Endothelial cell of umbilical vein (primary cell): ENCODE measurements at regions not wholly inside any gene's neighbourhood (a gene's known extent, or its start where the extent isn't known, plus 50 kb on each side); places are given as distances from the start of the nearest gene placed in this dataset.

ENCODE experiments used
- BruUV-seq: library from RNA; stranded (reverse); fragments of 400-500 nt; replicated peaks from 2 replicates; lab custom pipeline; 2021; lab: Mats Ljungman, UMichigan
- CTCF ChIA-PET: fragments of 300-600, 350-600 bp; sonication (Branson Sonifier 250); formaldehyde crosslinking; loops from one replicate; lab custom pipeline; 2021; ENCODE audit warnings: antibody characterized with exemption, inconsistent platforms; lab: Charles Lee
- POLR2A ChIA-PET: fragments of 300-600, 350-600 bp; sonication (Branson Sonifier 250); formaldehyde crosslinking; loops from one replicate; lab custom pipeline; 2021; ENCODE audit warnings: antibody characterized with exemption, inconsistent platforms; lab: Charles Lee
- DNase-seq: peaks from one replicate; pipeline ENCODE4 v3.0.0-alpha.2; 2011; ENCODE audit warnings: low read depth, low spot score
- FAIRE-seq: peaks from 2 replicates; lab custom pipeline; 2011; peaks lifted over from hg19 to GRCh38; lab: Jason Lieb, UNC
- H2AFZ ChIP-seq: 2 replicates; pipeline ENCODE4 v1.6.0; 2012; ENCODE audit warnings: low read depth, low read length, control low read depth, inconsistent platforms
- H3K27ac ChIP-seq: 2 replicates; pipeline ENCODE4 v1.5.1; 2011; ENCODE audit warnings: low read depth, mild to moderate bottlenecking, control low read depth, low read length, moderate library complexity; ENCODE audit not compliant: insufficient read depth
- H3K27me3 ChIP-seq, 2 experiments: 2 replicates each; pipeline versions ENCODE4 v1.6.0 to v1.6.1; 2011; ENCODE audit warnings: low read length in 2 of 2, mixed read lengths in 1 of 2; ENCODE audit not compliant: control insufficient read depth in 2 of 2, insufficient read depth in 2 of 2
- H3K36me3 ChIP-seq, 2 experiments: 2 replicates in 1 of 2; 3 replicates in 1 of 2; pipeline ENCODE4 v1.5.1; 2011; ENCODE audit warnings: low read length in 2 of 2, mild to moderate bottlenecking in 1 of 2, moderate library complexity in 1 of 2; ENCODE audit not compliant: control insufficient read depth in 2 of 2, insufficient read depth in 2 of 2; ENCODE audit errors: extremely low read depth in 1 of 2
- H3K4me1 ChIP-seq: 3 replicates; pipeline ENCODE4 v1.5.1; 2011; ENCODE audit warnings: mild to moderate bottlenecking, low read length; ENCODE audit not compliant: control insufficient read depth, insufficient read depth; ENCODE audit errors: extremely low read depth
- H3K4me2 ChIP-seq: 2 replicates; pipeline ENCODE4 v1.6.1; 2011; ENCODE audit warnings: low read length, control low read depth, mixed read lengths; ENCODE audit not compliant: insufficient read depth
- H3K4me3 ChIP-seq, 3 experiments: fragments of 200-600 bp in 1 of 3; sonication (generic), shearing (Covaris generic) in 1 of 3; replicated peaks in 1 of 3; 2 replicates each; pipeline ENCODE4 v1.5.1; 2011 to 2016; ENCODE audit warnings: control low read depth in 3 of 3, low read length in 3 of 3, mild to moderate bottlenecking in 2 of 3, inconsistent platforms in 1 of 3, low read depth in 1 of 3, moderate library complexity in 1 of 3; ENCODE audit not compliant: insufficient read depth in 1 of 3
- H3K79me2 ChIP-seq: 2 replicates; pipeline ENCODE4 v1.6.0; 2012; ENCODE audit warnings: low read length, inconsistent platforms; ENCODE audit not compliant: control insufficient read depth, insufficient read depth
- H3K9ac ChIP-seq: replicated peaks from 2 replicates; pipeline ENCODE3; 2011; ENCODE audit warnings: low read length, control low read depth; ENCODE audit not compliant: insufficient read depth; ENCODE audit errors: extremely low read depth
- H3K9me1 ChIP-seq: replicated peaks from 3 replicates; pipeline ENCODE4 v1.6.0; 2011; ENCODE audit warnings: mild to moderate bottlenecking, low read length; ENCODE audit not compliant: control insufficient read depth, insufficient read depth; ENCODE audit errors: extremely low read depth
- H3K9me3 ChIP-seq: replicated peaks from 2 replicates; pipeline ENCODE4 v1.5.1; 2012; ENCODE audit warnings: low read length, inconsistent platforms; ENCODE audit not compliant: control insufficient read depth, insufficient read depth
- H4K20me1 ChIP-seq: replicated peaks from 2 replicates; pipeline ENCODE3; 2011; ENCODE audit warnings: mild to moderate bottlenecking, low read length; ENCODE audit not compliant: control insufficient read depth, insufficient read depth; ENCODE audit errors: extremely low read depth
- CTCF ChIP-seq, 2 donors: IDR thresholded peaks; 1 replicate in 1 of 2; 2 replicates in 1 of 2; pipeline ENCODE4 v1.5.1; 2011; ENCODE audit warnings: low read length in 2 of 2, mild to moderate bottlenecking in 2 of 2, moderate library complexity in 2 of 2, control low read depth in 1 of 2, inconsistent platforms in 1 of 2, low read depth in 1 of 2; ENCODE audit not compliant: insufficient read depth in 1 of 2; ENCODE audit errors: extremely low read depth in 1 of 2
- EZH2 ChIP-seq: IDR thresholded peaks from 2 replicates; pipeline ENCODE4 v1.6.1; 2012; ENCODE audit warnings: borderline replicate concordance, low read depth, mild to moderate bottlenecking, moderate library complexity, low read length, inconsistent platforms; ENCODE audit not compliant: severe bottlenecking
- FOS ChIP-seq: IDR thresholded peaks from 2 replicates; pipeline ENCODE4 v1.6.1; 2011; ENCODE audit warnings: mild to moderate bottlenecking, low read length, moderate library complexity, borderline replicate concordance; ENCODE audit not compliant: insufficient read depth
- GATA2 ChIP-seq: IDR thresholded peaks from 2 replicates; pipeline ENCODE4 v1.7.0; 2011; ENCODE audit warnings: low read depth, mild to moderate bottlenecking, moderate library complexity, mixed read lengths, low read length; ENCODE audit not compliant: insufficient read length, insufficient read depth
- MAX ChIP-seq: IDR thresholded peaks from 2 replicates; pipeline ENCODE4 v1.6.1; 2011; ENCODE audit not compliant: insufficient read depth, insufficient read length
- POLR2AphosphoS5 ChIP-seq: IDR thresholded peaks from 2 replicates; pipeline ENCODE4 v1.6.1; 2012; ENCODE audit warnings: low read depth, mild to moderate bottlenecking, control low read depth, low read length, moderate library complexity; ENCODE audit not compliant: insufficient read depth
- dilution Hi-C: fragments of 300-500 bp; cut with MboI; formaldehyde crosslinking; loops from one replicate; pipeline ENCODE4 v1.15.0; 2019; ENCODE audit warnings: low sequenced_read_pairs; ENCODE audit not compliant: extremely low pct_ligation_motif_present
- intact Hi-C: fragments of 100-400 bp; cut with micrococcal nuclease; formaldehyde crosslinking; loops from one replicate; pipeline ENCODE4 v1.10.0; 2022

- ChIA-PET POLR2A (no interaction called here), CTCF (no interaction called here)
- no peak for TF ChIP-seq POLR2AphosphoS5
- no peak for TF ChIP-seq FOS
- no peak for TF ChIP-seq GATA2
- TF ChIP-seq EZH2, result no peak
- TF ChIP-seq CTCF (IDR thresholded peaks at IDR 0.05; ENCODE audit: extremely low read depth in 1 of 2, insufficient read depth in 1 of 2, low read depth in 1 of 2, low read length in 2 of 2), result no peak
- no peak for TF ChIP-seq MAX
- H3K4me1 ChIP-seq, result no peaks in the 10 kb centered on the region
- H3K4me2 ChIP-seq, result no peak overlapping the region
- DNase-seq (no peak), FAIRE-seq (no peak)
- H3K4me3 ChIP-seq, result no peak overlapping the region
- H3K9me1 ChIP-seq, result no peaks in the 10 kb centered on the region
- no peaks in the 10 kb centered on the region for H3K79me2 ChIP-seq
- H3K9ac ChIP-seq, result no peak overlapping the region
- BruUV-seq, result no TSS peak
- intact Hi-C loops, result no loop called here
- H3K27me3 ChIP-seq, result no peaks in the 10 kb centered on the region
- dilution Hi-C loops, result no loop called here
- H3K9me3 ChIP-seq, result no peaks in the 10 kb centered on the region
- H4K20me1 ChIP-seq, result no peaks in the 10 kb centered on the region
- H3K27ac ChIP-seq, result no peak overlapping the region
- no peaks in the 10 kb centered on the region for H3K36me3 ChIP-seq
- no peak overlapping the region for H2AFZ ChIP-seq
Measured at GRCh38 chr13:67950603-67951002, 720.5 kb upstream of the PCDH9 start.
